OCI-LY3 (cell line): ENCODE measurements at regions not wholly inside any gene's neighbourhood (a gene's known extent, or its start where the extent isn't known, plus 50 kb on each side); places are given as distances from the start of the nearest gene placed in this dataset.

Source experiments
- H2AFZ ChIP-seq: fragments of 200-600, 300-600 bp; shearing (Covaris generic); 2 replicates; pipeline ENCODE4 v1.6.0; 2014; ENCODE audit warnings: antibody characterized with exemption, low read depth, low read length
- H3K27ac ChIP-seq: fragments of 200-600, 300-600 bp; sonication (generic); 2 replicates; pipeline ENCODE4 v1.5.1; 2014; ENCODE audit warnings: mild to moderate bottlenecking, low read length, moderate library complexity, mixed read lengths
- H3K27me3 ChIP-seq: fragments of 200-600, 300-600 bp; sonication (generic); 2 replicates; pipeline ENCODE4 v1.6.1; 2014; ENCODE audit warnings: low read depth, low read length, mixed read lengths
- H3K36me3 ChIP-seq: fragments of 200-600, 300-600 bp; sonication (generic); replicated peaks from 2 replicates; pipeline ENCODE3; 2014; ENCODE audit warnings: low read depth, low read length, mixed read lengths
- H3K4me1 ChIP-seq: fragments of 300-600, 200-600 bp; sonication (generic); 2 replicates; pipeline ENCODE4 v1.6.1; 2014; ENCODE audit warnings: low read length, mixed read lengths
- H3K4me2 ChIP-seq: fragments of 200-600, 300-600 bp; sonication (generic); 2 replicates; pipeline ENCODE4 v1.6.1; 2014; ENCODE audit warnings: low read length, mixed read lengths
- H3K4me3 ChIP-seq: fragments of 300-600, 200-600 bp; sonication (generic); 2 replicates; pipeline ENCODE4 v1.5.1; 2014; ENCODE audit warnings: antibody characterized with exemption, mild to moderate bottlenecking, low read length, moderate library complexity
- H3K79me2 ChIP-seq: fragments of 300-600, 200-600 bp; shearing (Covaris generic); 2 replicates; pipeline ENCODE4 v1.6.1; 2014; ENCODE audit warnings: mild to moderate bottlenecking, low read length, mixed read lengths
- H3K9ac ChIP-seq: fragments of 300-600, 200-600 bp; shearing (Covaris generic); 2 replicates; pipeline ENCODE4 v1.6.0; 2014; ENCODE audit warnings: mild to moderate bottlenecking, low read length, moderate library complexity
- H3K9me3 ChIP-seq: fragments of 200-600, 300-600 bp; shearing (Covaris generic); 2 replicates; pipeline ENCODE4 v1.6.1; 2014; ENCODE audit warnings: low read length, mixed read lengths; ENCODE audit not compliant: insufficient read depth
- H4K20me1 ChIP-seq: fragments of 200-600, 300-600 bp; sonication (generic); 2 replicates; pipeline ENCODE4 v1.6.1; 2016; ENCODE audit warnings: low read length, mixed read lengths; ENCODE audit not compliant: insufficient read depth
- CTCF ChIP-seq: fragments of 200-600, 300-600 bp; sonication (generic); IDR thresholded peaks from 2 replicates; pipeline ENCODE4 v1.5.1; 2014; ENCODE audit warnings: antibody characterized with exemption, low read length, low read depth
- EZH2phosphoT487 ChIP-seq: fragments of 200-600 bp; shearing (Covaris generic); IDR thresholded peaks from 2 replicates; pipeline ENCODE4 v1.6.1; 2018; ENCODE audit warnings: antibody characterized with exemption, mixed run types, low read depth

GRCh38 chr17:27382025-27382424 lies 74.2 kb upstream of the KSR1 start:
- H3K27me3 ChIP-seq: peaks cover 4% of the 10 kb centered on the region
- H3K4me1 ChIP-seq: peaks cover 13% of the 10 kb centered on the region
- H3K36me3 ChIP-seq: no peaks in the 10 kb centered on the region
- no peaks in the 10 kb centered on the region for H3K9me3 ChIP-seq
- no peaks in the 10 kb centered on the region for H3K79me2 ChIP-seq
- H4K20me1 ChIP-seq: no peaks in the 10 kb centered on the region
- H2AFZ ChIP-seq: no peak overlapping the region
- no peak overlapping the region for H3K27ac ChIP-seq
- no peak overlapping the region for H3K9ac ChIP-seq
- no peak overlapping the region for H3K4me2 ChIP-seq
- TF ChIP-seq CTCF (no peak), EZH2phosphoT487 (no peak)
- H3K4me3 ChIP-seq: no peak overlapping the region

GRCh38 chr17:27384261-27384701 lies 72.0 kb upstream of the KSR1 start:
- Histone ChIP-seq H3K4me1 (peaks cover 13% of the 10 kb centered on the region), H3K79me2 (no peaks in the 10 kb centered on the region), H4K20me1 (no peaks in the 10 kb centered on the region), H3K4me2 (peak overlapping the region; percentile 30), H3K27ac (no peak overlapping the region), H3K9ac (no peak overlapping the region), H2AFZ (no peak overlapping the region), H3K9me3 (no peaks in the 10 kb centered on the region), H3K4me3 (no peak overlapping the region), H3K36me3 (no peaks in the 10 kb centered on the region), H3K27me3 (peaks cover 4% of the 10 kb centered on the region)
- TF ChIP-seq CTCF (no peak), EZH2phosphoT487 (no peak)

GRCh38 chr17:27384726-27385125 lies 71.5 kb upstream of the KSR1 start:
- Histone ChIP-seq H4K20me1 (no peaks in the 10 kb centered on the region), H3K79me2 (no peaks in the 10 kb centered on the region), H3K4me1 (peaks cover 13% of the 10 kb centered on the region), H3K4me3 (no peak overlapping the region), H3K27ac (no peak overlapping the region), H2AFZ (no peak overlapping the region), H3K9ac (no peak overlapping the region), H3K9me3 (no peaks in the 10 kb centered on the region), H3K4me2 (peak overlapping the region; percentile 30; the same call in 1 of the 2 replicates), H3K27me3 (peaks cover 4% of the 10 kb centered on the region), H3K36me3 (no peaks in the 10 kb centered on the region)
- TF ChIP-seq EZH2phosphoT487 (no peak), CTCF (no peak)

- H3K9me3 ChIP-seq: no peaks in the 10 kb centered on the region
- H3K4me2 ChIP-seq: no peak overlapping the region
- H3K27me3 ChIP-seq: peaks cover 4% of the 10 kb centered on the region
- no peaks in the 10 kb centered on the region for H3K79me2 ChIP-seq
- H3K9ac ChIP-seq: no peak overlapping the region
- no peaks in the 10 kb centered on the region for H3K36me3 ChIP-seq
- no peak overlapping the region for H2AFZ ChIP-seq
- peaks cover 13% of the 10 kb centered on the region for H3K4me1 ChIP-seq
- TF ChIP-seq EZH2phosphoT487 (no peak), CTCF (no peak)
- no peak overlapping the region for H3K27ac ChIP-seq
- no peak overlapping the region for H3K4me3 ChIP-seq
- H4K20me1 ChIP-seq: no peaks in the 10 kb centered on the region
These were observed 70.6 kb upstream of the KSR1 start for GRCh38 chr17:27385626-27386025.
